COLO829 (cell line): ENCODE measurements at regions not wholly inside any gene's neighbourhood (a gene's known extent, or its start where the extent isn't known, plus 50 kb on each side); places are given as distances from the start of the nearest gene placed in this dataset.

Experiments used
- DNase-seq: peaks from one replicate; pipeline ENCODE4 v3.0.0; 2012; ENCODE audit warnings: low spot score

DNA sequence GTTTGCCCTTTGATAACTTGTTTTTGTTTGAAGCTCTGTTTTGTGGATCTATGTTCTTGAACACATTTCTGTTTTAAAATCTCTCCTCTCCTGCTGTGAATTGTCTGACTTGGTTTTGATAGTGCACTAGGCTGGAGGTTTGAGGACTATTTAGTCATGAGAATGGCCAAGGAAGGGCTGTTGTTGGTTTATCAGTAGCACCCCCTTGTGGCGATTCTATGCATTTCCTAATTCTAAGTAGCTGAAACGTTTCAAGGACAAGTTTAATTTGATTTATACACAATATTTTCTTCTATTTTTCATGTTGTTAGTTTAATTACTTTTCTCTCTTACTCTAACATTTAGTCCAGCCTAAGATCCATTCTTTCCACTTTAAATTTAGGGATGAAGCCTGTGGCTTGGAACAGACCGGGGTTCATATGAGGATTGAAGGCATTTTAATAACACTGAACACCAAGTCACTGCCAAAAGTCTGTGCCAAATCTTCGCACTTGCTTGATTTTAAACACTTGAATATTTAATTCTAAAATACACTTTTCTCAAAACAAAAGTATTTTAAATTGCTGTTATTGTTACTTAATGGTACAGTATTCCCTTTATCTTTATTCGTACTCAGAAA is 166.0 kb downstream of the SOCS6 start:
- peak; percentile 45 for DNase-seq

DNA sequence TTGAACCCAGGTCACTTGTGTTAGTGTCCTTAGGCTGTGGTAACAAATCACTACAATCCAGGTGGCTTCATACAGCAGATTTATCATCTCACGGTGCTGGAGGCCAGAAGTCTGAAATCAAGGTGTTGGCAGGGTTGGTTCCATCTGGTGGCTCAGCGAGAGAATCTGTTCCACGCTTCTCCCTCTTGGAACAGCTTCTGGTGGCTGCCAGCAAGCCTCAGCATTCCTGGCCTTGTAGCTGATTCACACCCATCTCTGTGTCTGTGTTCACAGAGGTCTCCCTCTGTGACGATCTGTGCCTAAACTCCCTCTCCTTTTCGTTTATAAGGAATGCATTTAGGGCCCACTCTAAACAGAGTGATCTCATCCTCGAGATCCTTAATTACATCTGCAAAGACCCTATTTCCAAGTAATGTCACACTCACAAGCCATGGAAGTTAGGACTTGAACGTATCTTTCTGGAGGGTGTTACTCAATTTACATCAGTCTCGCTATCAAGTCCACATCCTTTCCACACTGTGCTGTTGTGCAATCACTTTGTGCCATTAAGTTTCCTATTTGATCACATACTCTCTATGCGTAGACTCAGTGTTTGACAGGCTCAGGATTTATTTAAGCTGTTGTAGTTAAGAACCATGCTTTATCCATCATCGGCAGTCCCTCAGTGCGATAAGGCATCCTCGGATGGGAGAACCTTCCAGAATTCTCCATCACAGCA is 164.4 kb downstream of the SOCS6 start:
- DNase-seq = no peak

DNA sequence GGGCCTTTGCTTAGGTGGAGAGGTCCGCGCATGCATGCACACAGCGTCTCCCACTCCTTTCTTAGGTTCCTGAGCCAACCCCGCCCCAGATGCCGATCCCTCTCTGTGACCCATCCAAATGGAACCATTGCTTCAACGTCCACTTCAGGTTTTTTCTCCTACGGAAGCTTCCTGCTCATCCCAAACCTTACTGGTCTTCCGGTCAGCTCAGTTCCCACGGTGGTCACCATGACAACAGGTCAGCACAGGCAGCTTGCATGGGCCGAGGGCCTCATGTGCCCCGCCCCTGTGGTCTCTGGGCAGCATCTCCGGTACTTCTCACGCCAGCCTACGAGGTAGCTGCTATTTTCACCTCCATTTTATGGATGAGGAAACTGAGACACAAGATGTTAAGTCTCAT is 163.7 kb downstream of the SOCS6 start:
- no peak for DNase-seq

DNA sequence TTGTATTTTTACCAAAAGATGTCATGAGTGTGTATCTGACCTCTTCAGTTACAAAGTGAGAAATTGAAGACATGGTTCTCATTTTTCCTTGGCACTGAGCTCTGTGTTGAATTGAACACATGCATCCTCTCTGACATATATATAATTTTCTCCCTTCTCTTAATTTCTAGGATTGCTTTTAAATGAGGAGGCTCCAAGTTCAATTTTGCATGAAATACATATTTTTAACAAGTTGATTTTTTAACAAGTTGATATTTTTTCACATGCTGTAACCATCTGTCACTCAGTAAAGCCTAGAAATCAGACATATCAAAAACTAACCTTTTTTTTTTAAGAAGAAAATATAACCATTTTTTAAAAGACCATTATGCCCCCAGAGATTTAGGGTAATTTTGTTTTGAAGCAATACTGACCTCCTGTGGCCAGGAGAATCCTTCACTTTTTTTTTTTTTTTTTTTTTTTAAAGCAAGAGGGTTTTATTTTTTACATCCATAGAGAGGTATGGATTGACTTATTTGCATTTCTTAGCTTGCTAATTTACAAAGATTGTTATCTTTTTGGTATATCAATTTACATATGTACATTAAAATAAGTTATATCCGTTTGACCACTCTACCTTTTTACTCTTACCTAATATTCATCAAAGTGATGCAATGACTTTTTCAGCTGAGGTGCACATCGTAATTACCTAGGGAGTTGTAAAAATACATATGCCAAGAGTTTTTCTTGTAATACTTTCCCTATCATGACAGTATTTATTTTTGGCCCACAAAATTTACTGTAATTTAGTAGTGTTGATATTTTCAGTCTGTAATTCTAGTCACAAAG is 161.8 kb downstream of the SOCS6 start:
- peak; percentile 21 for DNase-seq

DNA sequence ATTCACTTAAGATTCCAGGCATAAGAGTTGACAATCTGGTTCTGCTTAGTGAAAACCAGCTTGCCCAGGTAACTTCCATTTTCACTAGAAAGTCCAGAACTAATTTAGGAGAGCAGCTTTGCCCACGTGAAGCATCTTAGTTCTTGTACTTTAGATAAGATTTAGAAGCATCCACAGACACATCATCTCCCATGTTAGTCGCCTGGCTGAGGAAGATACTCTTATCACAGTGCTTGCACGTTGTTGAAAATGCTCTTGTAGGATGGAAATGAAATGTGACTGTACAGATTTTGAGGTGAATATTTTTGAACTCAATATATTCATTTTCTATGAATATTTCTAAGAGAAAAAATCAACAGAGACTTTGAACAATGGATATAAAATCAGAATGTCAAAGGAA is 159.7 kb downstream of the SOCS6 start:
- no peak for DNase-seq

DNA sequence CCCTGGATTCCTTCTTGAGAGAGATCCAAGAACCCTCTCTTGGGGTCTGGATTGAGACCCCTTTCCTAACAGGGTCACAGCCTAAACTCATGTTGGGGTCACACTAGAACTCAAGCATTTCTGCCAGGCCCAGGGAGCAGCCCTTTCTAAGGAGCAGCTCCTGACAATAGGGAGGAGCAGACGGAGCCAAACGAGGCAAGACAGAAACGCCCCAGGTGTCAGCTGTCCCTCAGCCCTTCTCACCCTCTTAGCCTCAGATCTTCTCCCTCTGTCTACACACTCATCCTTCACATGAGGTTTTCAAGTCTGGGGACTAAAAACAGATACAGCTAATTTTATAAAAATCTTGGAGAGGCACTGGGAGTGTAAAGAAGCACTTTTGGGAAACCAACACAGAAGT is 157.2 kb downstream of the SOCS6 start:
- no peak for DNase-seq

DNA sequence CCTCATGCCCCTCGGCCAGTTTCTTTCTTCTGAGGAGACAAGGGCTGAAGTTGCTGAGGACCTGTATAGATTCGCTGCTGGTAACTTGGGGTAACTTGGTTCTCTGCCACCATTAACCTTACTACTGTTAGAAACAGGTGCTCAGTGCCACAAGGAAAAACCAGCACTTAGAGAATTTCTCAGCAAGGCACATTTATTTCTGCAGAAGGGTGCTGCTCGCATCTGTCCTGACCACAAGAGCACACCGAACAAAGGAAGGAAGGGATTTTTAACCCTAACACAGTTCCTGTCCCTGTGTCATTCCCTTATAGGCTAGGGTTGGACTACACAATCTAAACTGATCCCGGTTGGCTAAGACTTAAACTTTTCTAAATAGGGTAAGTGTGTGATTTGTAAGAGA is 154.1 kb downstream of the SOCS6 start:
- no peak for DNase-seq

DNA sequence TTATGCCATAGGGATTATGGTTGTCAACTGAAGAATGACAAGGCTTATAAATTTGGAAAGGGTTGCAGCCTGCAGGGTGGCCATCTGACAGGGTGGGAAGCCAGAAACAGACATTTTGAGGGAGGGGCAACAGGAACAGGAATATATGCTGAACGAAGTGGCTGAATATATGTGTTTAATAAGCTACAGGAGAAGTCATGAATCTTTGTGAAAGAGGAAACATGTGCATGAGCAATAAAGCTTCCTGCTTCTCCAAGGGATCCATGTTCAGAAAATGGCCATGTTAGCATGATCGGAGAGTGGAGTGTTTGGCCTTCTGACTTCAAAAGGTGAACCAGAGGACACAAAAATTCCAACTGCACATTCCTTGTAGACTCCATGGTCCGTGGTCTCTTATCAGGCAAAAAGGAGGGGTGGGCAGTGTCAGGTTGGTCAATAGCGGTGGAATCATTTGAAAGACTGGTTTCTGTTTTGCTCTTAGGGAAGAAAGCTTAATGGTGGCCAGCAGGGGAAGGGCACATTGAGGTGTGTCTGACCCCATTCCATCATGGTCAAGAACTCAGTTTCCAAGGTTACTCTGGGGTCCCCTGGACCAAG is 144.1 kb downstream of the SOCS6 start:
- no peak for DNase-seq

DNA sequence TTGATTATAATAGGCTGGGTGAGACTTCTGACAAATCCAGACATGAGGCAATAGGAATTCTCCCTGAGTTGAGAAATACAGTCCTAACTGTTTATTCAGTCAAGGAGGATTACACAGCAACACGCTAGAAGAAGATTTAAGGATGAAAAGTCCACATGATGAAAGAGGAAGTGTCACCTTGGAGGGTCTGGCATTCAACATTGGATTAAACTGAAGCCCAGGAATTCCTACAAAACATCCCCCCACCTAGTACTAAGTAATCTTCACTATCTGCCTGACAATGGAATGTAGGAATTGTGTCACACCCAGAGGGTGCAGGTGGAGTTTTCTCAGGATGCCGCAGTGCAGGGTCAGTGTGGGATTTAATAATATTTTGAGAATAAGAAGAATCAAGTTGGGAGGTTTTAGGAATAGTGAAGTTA is 142.4 kb downstream of the SOCS6 start:
- DNase-seq = no peak

DNA sequence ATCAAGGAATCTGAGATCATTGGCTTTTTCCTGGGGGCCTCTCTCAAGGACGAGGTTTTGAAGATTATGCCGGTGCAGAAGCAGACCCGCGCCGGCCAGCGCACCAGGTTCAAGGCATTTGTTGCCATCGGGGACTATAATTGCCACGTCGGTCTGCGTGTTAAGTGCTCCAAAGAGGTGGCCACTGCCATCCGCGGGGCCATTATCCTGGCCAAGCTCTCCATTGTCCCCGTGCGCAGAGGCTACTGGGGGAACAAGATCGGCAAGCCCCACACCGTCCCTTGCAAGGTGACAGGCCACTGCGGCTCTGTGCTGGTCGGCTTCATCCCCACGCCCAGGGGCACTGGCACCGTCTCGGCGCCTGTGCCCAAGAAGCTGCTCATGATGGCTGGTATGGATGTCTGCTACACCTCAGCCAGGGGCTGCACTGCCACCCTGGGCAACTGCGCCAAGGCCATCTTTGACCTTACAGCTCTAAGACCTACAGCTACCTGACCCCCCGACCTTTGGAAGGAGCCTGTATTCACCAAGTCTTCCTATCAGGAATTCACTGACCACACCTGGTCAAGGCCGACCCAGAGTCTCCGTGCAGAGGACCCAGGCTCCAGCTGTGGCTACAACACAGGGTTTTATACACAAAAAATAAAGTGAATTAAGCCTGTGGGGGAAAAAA is 141.8 kb downstream of the SOCS6 start:
- DNase-seq = no peak

DNA sequence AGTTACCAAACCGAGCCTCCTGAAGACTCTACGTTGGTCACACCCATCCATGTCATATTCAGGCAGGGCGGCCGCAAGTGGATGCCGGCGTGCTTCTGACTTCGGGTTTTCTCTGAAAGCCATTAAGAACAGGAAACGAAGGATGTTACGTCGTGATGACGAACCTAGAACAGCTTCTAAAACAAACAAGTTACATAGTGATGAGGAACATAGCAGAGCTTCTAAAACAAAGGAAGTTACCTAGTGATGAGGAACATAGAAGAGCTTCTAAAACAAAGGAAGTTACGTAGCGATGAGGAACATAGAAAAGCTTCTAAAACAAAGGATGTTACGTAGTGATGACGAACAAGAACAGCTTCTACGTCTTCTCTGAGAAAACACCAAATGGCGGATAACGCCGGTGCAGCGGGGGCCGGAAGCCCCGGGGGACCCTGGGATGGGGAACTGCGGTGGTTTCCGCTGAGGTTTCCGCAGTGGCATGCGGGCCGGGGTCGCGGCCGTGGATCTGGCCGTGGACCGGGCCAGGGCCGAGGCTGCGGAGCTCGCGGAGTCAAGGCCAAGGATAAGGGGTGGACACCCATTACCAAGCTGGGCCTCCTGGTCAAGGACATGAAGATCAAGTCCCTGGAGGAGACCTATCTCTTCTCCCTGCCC is 141.1 kb downstream of the SOCS6 start:
- no peak for DNase-seq

DNA sequence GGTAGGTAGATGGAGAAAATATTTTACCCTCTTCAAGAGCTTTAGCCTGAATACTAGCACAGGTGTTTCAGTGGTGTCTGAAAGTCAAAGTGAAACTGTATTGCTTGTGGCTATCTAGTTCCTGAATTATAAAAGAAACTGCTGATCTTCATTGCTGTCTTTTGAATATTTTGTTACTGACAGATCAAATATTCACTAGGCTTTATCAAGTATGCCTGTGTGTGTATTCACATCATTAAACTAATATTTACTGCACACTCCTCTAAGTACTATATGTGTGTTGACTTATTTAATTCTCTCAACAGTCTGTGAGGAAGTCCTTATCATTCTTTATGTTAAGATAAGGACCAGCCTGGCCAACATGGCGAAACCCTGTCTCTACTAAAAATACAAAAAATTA is 139.6 kb downstream of the SOCS6 start:
- DNase-seq = no peak

DNA sequence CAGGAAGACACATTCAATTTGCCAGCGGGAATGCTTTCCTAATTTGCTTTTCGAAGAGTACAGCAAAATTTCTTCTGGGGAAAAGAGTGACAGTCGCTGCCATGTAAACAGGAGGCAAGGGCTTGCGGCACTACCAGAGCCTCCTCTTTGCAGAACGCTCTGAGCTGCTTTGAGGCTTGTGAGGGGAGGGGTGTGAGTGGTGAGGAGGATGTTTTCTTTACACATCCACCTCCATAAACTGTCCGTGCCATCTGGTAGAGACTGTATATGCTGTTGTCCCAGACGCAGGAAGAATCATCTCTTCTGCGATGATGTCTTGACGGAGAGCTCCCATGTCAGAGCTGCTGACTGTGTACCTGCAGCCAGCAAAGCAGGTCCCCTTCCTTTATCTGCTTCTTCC is 138.0 kb downstream of the SOCS6 start:
- DNase-seq = no peak

DNA sequence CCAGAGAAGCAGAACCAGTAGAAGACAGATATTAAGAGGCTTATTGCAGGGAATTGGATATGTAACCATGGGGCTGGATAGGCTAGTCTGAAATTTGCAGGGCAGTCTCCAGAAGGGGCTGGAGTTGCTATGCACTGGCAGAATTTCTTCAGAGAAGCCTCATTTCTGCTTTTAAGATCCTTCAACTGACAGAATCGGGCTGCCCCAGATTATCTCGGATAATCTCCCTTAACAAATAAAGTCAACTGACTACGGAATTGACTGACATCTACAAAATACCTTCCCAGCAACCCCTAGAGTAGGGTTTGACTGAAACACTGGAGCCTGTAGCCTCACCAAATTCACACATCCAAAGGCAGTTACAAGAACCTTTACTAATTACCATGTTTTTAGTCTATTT is 136.4 kb downstream of the SOCS6 start:
- DNase-seq = no peak

DNA sequence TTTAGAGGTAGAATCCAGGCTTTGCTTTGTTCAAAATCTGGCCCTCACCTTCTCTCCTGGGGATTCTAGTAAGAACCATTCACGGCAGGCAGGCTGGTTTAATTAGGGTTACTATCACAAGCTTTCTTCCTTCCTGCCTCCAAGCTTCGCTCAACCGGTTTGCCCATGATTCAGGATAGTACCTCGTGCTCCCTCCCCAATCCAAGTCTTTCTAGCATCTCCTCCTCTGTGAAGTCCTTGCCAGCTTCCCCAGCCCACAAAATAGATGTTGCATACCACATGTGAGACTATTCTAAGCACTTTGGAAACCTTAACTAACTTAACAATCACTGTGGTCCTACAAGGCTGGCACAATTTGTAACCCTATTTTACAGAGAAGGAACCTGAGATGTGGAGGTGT is 135.1 kb downstream of the SOCS6 start:
- no peak for DNase-seq

DNA sequence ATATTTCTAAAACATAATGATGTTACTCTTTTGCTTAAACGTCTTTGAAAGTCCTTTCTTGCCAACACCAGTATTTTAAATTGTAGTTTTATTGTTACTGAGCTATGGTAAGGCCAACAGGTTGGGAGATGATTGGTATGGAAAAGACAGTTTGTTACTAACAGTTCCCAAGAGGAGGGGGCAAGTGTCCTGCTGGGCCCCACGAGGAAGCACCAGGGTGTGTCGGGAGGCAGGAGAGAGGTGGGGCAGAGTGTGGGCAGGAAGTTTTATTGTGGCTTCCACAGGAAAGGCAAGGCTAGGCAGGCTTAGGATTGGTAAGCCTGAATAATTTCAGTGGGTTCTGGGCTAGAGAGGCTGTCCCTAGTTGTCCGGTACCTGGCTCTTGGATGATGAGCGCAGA is 134.3 kb downstream of the SOCS6 start:
- DNase-seq = no peak

DNA sequence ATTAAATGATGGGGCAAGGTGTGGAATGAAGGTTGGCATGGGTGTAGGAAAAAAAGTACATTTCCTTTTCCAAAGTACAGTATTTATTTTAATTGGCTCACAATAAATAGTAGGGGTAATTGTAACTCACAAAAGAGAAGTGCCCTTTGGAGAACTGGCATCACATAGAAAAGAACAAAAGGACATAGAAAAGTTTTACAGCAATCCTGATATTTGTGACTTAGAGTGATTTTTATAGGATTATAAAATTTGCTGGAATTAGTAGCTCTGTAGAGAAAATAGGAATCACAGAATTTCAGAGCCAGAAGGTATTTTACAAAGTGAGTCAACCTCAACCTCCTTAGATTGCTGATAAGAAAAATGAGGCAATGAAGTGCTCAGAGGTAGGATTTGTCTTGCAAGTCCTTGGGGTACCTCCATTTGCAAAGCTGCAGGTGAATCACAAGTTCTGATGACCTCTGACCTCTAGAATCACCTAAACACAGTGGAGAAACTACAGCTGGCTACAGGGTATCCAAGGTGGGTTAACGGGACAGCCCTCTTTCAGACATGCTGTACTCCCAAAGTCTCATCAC is 133.6 kb downstream of the SOCS6 start:
- no peak for DNase-seq

DNA sequence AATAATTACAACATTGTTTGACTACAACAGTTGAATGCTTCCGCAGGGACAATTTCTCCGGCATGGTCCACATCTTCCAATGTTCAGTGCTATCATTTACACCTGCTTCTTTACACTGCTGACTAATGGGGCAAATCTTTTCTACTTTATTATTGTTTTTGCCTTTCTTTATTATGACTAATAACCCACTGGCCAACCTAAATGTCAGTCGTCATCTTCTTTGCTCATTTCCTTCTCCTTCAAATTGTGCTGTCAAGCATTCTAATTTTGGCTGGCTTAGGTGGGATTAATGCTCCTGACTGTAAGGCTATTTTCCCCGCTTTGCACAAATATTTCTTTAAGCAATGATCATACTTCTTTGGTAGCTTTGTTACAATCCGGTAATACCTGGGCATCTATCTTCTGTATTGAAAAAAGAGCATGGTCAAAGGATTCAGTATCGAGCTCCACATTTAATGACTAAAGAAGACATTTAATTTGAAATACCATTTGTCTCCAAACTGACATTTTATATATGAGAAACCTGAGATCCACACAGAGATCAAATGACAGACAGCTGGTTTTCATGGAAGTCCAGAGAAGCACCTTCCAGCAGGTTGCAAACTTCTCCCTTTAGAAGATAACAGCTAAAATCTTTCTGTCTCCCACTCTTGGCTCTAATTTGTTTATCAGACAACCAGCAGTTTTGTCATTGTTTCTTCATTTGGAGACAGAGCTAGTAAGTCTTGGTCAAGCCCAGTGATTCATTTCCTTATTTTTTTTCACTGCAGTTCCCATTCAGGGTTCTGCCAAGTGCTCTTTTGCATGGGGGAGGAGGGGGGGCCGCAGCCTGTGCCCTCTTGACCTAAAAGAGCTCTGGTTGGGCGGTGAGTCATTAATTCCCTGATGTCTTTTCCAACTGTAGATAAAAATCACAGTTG is 132.9 kb downstream of the SOCS6 start:
- DNase-seq = peak; percentile 74

DNA sequence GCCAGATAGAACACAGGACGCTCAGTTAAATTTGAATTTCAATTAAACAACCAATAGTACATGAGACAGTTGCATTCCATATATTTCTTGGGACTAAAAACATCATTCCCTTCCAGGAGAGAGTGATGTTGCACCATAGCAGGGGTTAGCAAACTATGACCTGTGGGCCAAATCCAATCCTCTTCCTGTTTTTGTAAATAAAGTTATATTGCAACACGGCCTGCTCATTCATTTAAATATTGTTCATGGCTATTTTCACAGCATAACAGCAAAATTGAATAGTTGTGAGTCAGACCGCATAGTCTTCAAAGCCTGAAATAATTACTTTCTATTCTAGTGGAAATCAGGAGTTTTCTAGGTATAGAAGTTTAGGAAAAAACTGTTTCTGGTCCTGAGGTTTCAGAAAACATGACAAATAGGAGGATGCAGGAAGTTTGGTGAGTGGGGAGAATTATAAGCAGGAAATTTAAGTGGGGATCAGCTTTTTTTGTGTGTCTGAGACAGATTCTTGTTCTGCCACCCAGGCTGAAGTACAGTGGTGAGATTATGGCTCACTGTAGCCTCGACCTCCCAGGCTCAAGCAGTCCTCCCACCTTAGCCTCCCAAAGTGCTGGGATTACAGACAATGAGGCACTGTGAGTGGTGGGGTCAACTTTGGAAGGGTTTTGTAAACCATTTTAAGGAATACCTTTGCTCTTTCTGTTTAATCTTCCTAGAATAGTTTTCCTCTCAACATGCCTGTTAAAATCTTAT is 131.5 kb downstream of the SOCS6 start:
- no peak for DNase-seq

DNA sequence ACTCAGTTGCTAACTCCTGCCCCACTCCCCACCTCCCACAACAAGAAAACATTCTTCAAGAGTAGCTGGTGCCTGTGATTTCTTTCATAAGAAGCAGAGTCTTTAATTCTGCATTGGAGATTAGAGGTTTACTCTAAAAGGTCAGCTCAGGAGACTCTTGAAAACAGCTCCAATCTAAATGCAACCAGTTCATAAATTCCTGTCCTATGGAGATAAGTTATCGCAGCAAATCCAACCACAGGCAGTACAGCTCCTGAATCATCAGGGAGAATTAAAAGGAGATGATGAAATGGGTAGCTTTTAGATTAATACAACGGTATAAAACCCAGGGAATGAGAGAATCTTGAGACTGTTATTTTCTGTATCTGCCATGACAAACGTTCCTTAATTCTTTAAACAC is 130.7 kb downstream of the SOCS6 start:
- no peak for DNase-seq
